Erythroblast (primary cell): ENCODE measurements at regions not wholly inside any gene's neighbourhood (a gene's known extent, or its start where the extent isn't known, plus 50 kb on each side); places are given as distances from the start of the nearest gene placed in this dataset.

ENCODE experiments used
- GATA1 ChIP-seq: IDR thresholded peaks from 2 replicates; pipeline ENCODE4 v1.6.1; 2011; ENCODE audit warnings: low read depth, mild to moderate bottlenecking, control low read depth, low read length, moderate library complexity
- POLR2A ChIP-seq: IDR thresholded peaks from 2 replicates; pipeline ENCODE4 v1.6.1; 2011; ENCODE audit warnings: mild to moderate bottlenecking, low read length

DNA sequence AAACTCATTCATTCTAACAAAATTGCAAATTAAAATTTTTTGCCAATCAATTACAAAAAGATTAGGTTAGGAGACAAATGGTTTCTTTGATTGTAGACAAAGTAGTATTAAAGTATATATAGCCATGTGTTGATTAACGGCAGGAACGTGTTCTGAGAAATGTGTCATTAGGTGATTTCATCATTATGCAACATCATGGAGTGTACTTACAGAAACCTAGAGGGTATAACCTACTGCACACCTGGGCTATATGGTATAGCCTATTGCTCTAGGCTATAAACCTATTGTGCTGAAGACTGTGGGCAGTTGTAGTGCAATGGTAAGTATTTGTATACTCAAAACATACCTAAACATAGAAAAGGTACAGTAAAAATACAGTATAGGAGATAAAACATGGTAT, 906.8 kb upstream of the SPRY2 start:
- TF ChIP-seq POLR2A (no peak), GATA1 (no peak)
